GM23338 (cell line): ENCODE measurements at regions not wholly inside any gene's neighbourhood (a gene's known extent, or its start where the extent isn't known, plus 50 kb on each side); places are given as distances from the start of the nearest gene placed in this dataset.

ENCODE experiments used
- ATAC-seq: fragments of 200-7000 bp; cut with Tn5 transposase; 3 replicates; pipeline ENCODE4 v1.9.1; 2020
- DNase-seq: peaks from one replicate; pipeline ENCODE4 v3.0.0-alpha.2; 2015; ENCODE audit warnings: low spot score
- H2AFZ ChIP-seq: fragments of 200-600 bp; sonication (generic); 2 replicates; pipeline ENCODE4 v1.8.0; 2016; ENCODE audit warnings: antibody characterized with exemption, mild to moderate bottlenecking, moderate library complexity
- H3F3A ChIP-seq: fragments of 200-600 bp; sonication (generic); replicated peaks from 2 replicates; pipeline ENCODE4 v1.8.0; 2017; ENCODE audit warnings: antibody characterized with exemption, mixed run types, low read depth
- H3K27ac ChIP-seq: fragments of 200-600 bp; sonication (generic); 2 replicates; pipeline ENCODE4 v1.6.1; 2016; ENCODE audit warnings: low read depth
- H3K27me3 ChIP-seq: fragments of 200-600 bp; sonication (generic); 2 replicates; pipeline ENCODE4 v1.8.0; 2016; ENCODE audit warnings: mild to moderate bottlenecking, mixed run types, moderate library complexity; ENCODE audit not compliant: insufficient read depth
- H3K36me3 ChIP-seq: fragments of 200-600 bp; sonication (generic); 2 replicates; pipeline ENCODE4 v1.8.0; 2016; ENCODE audit warnings: mild to moderate bottlenecking; ENCODE audit not compliant: insufficient read depth
- H3K4me1 ChIP-seq: fragments of 200-600 bp; sonication (generic); 2 replicates; pipeline ENCODE4 v1.8.0; 2016; ENCODE audit warnings: mild to moderate bottlenecking, moderate library complexity; ENCODE audit not compliant: insufficient read depth
- H3K4me2 ChIP-seq: fragments of 200-600 bp; sonication (generic); 2 replicates; pipeline ENCODE4 v1.7.1; 2017; ENCODE audit warnings: mixed run types
- H3K4me3 ChIP-seq: fragments of 200-600 bp; sonication (generic); 2 replicates; pipeline ENCODE4 v1.6.1; 2016; ENCODE audit warnings: mixed run types
- H3K79me2 ChIP-seq: fragments of 200-600 bp; sonication (generic); replicated peaks from 2 replicates; pipeline ENCODE4 v1.8.0; 2017; ENCODE audit warnings: mild to moderate bottlenecking; ENCODE audit not compliant: insufficient read depth
- H3K9me2 ChIP-seq: fragments of 200-600 bp; sonication (generic); 2 replicates; pipeline ENCODE4 v1.8.0; 2017; ENCODE audit not compliant: insufficient read depth
- H4K20me1 ChIP-seq: fragments of 200-600 bp; sonication (generic); replicated peaks from 2 replicates; pipeline ENCODE4 v1.8.0; 2017; ENCODE audit warnings: mild to moderate bottlenecking; ENCODE audit not compliant: insufficient read depth
- H3K27ac Mint-ChIP-seq: 2 replicates; pipeline ENCODE4 v1.8.0; 2020; ENCODE audit warnings: inconsistent platforms, mild to moderate bottlenecking, moderate library complexity, mixed read lengths
- H3K27me3 Mint-ChIP-seq: 3 replicates; pipeline ENCODE4 v1.8.0; 2022; ENCODE audit warnings: low read depth, mild to moderate bottlenecking, moderate library complexity, mixed read lengths, inconsistent platforms; ENCODE audit not compliant: insufficient read depth, poor library complexity
- H3K36me3 Mint-ChIP-seq: 3 replicates; pipeline ENCODE4 v1.8.0; 2021; ENCODE audit warnings: low read depth, mild to moderate bottlenecking, inconsistent platforms, moderate library complexity, mixed read lengths
- H3K4me1 Mint-ChIP-seq: 3 replicates; pipeline ENCODE4 v1.8.0; 2020; ENCODE audit warnings: mild to moderate bottlenecking, inconsistent platforms, mixed read lengths
- H3K4me3 Mint-ChIP-seq: 3 replicates; pipeline ENCODE4 v1.8.0; 2021; ENCODE audit warnings: moderate library complexity, mild to moderate bottlenecking, inconsistent platforms, mixed read lengths
- H3K9me3 Mint-ChIP-seq: 3 replicates; pipeline ENCODE4 v1.8.0; 2020; ENCODE audit warnings: moderate library complexity, mild to moderate bottlenecking, inconsistent platforms, mixed read lengths
- EZH2 ChIP-seq: fragments of 200-600 bp; sonication (generic); IDR thresholded peaks from one replicate; pipeline ENCODE4 v1.8.0; 2017; ENCODE audit warnings: antibody characterized with exemption, mild to moderate bottlenecking, low read depth; ENCODE audit not compliant: unreplicated experiment
- EZH2phosphoT487 ChIP-seq: fragments of 200-600 bp; sonication (generic); IDR thresholded peaks from one replicate; pipeline ENCODE4 v1.8.1; 2018; ENCODE audit warnings: antibody characterized with exemption; ENCODE audit not compliant: unreplicated experiment
- STAT1 ChIP-seq: IDR thresholded peaks from one replicate; pipeline ENCODE4 v1.6.1; 2016; ENCODE audit warnings: antibody characterized with exemption; ENCODE audit not compliant: unreplicated experiment
- ZNF462 ChIP-seq: fragments of 250-450 bp; sonication (Bioruptor Pico); IDR thresholded peaks from 2 replicates; pipeline ENCODE4 v1.5.0; 2020; ENCODE audit warnings: mild to moderate bottlenecking, moderate library complexity
- TF ChIP-seq, protein P1 (sequence below): IDR thresholded peaks from one replicate; pipeline ENCODE4 v1.6.1; 2018; ENCODE audit warnings: antibody characterized with exemption; ENCODE audit not compliant: unreplicated experiment

- Histone ChIP-seq H4K20me1 (no peaks in the 10 kb centered on the region), H3K27ac (no peak overlapping the region), H3K4me1 (peaks cover 9% of the 10 kb centered on the region; the same call in 1 of the 2 replicates), H3K36me3 (no peaks in the 10 kb centered on the region), H2AFZ (no peak overlapping the region), H3K79me2 (no peaks in the 10 kb centered on the region), H3K27me3 (no peaks in the 10 kb centered on the region), H3K9me2 (peaks cover 4% of the 10 kb centered on the region; the same call in 1 of the 2 replicates), H3F3A (no peaks in the 10 kb centered on the region), H3K4me2 (no peak overlapping the region), H3K4me3 (no peak overlapping the region)
- H3K9me3 Mint-ChIP-seq, result no peaks in the 10 kb centered on the region
- DNase-seq (no peak), ATAC-seq (no peak)
- no peak overlapping the region for H3K27ac Mint-ChIP-seq
- H3K4me1 Mint-ChIP-seq, result peaks cover 9% of the 10 kb centered on the region; the same call in 2 of the 3 replicates
- TF ChIP-seq EZH2, result no peak
- H3K27me3 Mint-ChIP-seq, result no peaks in the 10 kb centered on the region
- no peak overlapping the region for H3K4me3 Mint-ChIP-seq
- no peaks in the 10 kb centered on the region for H3K36me3 Mint-ChIP-seq
Measured at GRCh38 chr5:152953788-152954483, 536.5 kb upstream of the GRIA1 start.

DNA sequence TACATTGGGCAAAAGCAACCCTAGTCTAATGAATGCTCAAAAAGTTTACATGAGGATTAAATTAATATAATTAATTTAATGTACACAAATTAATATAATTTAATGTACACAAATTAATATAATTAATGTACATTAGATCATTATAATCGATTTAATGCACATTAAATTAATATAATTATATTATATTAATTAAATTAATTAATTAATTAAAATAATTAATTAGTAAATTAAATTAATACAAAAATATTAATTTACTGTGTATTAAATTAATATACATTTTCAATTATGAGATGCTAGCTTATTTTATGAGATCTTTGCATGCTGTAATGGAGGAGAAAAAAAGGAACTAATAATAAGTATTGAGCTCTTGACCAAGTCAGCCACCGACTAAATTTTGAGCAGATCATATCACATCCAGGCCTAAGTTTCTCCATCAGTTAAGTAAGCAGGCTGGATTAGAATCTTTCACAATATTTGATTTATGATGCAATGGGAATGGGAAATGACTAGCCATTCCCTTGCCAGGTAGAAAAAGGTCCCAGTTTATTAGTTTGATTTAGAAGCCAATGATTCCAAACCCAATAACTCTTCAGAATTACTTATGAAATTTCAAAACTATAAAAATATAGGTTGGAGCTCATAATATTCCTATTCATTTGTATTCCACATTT, 533.4 kb upstream of the GRIA1 start:
- Histone ChIP-seq H3K9me2 (peaks cover 4% of the 10 kb centered on the region; the same call in 1 of the 2 replicates), H3K79me2 (no peaks in the 10 kb centered on the region), H3F3A (no peaks in the 10 kb centered on the region), H3K27me3 (no peaks in the 10 kb centered on the region), H3K4me2 (no peak overlapping the region), H3K36me3 (no peaks in the 10 kb centered on the region), H3K4me1 (no peaks in the 10 kb centered on the region; the same call in 1 of the 2 replicates), H2AFZ (no peak overlapping the region), H3K4me3 (no peak overlapping the region), H4K20me1 (no peaks in the 10 kb centered on the region), H3K27ac (no peak overlapping the region)
- H3K9me3 Mint-ChIP-seq, result no peaks in the 10 kb centered on the region
- peaks cover 2% of the 10 kb centered on the region; the same call in 1 of the 3 replicates for H3K4me1 Mint-ChIP-seq
- H3K27ac Mint-ChIP-seq, result no peak overlapping the region
- no peak for ATAC-seq
- H3K27me3 Mint-ChIP-seq, result no peaks in the 10 kb centered on the region
- TF ChIP-seq ZNF462 (CRISPR knock-in tag) (no peak), EZH2 (no peak), EZH2phosphoT487 (no peak), STAT1 (no peak)
- TF ChIP-seq, protein P1, sequence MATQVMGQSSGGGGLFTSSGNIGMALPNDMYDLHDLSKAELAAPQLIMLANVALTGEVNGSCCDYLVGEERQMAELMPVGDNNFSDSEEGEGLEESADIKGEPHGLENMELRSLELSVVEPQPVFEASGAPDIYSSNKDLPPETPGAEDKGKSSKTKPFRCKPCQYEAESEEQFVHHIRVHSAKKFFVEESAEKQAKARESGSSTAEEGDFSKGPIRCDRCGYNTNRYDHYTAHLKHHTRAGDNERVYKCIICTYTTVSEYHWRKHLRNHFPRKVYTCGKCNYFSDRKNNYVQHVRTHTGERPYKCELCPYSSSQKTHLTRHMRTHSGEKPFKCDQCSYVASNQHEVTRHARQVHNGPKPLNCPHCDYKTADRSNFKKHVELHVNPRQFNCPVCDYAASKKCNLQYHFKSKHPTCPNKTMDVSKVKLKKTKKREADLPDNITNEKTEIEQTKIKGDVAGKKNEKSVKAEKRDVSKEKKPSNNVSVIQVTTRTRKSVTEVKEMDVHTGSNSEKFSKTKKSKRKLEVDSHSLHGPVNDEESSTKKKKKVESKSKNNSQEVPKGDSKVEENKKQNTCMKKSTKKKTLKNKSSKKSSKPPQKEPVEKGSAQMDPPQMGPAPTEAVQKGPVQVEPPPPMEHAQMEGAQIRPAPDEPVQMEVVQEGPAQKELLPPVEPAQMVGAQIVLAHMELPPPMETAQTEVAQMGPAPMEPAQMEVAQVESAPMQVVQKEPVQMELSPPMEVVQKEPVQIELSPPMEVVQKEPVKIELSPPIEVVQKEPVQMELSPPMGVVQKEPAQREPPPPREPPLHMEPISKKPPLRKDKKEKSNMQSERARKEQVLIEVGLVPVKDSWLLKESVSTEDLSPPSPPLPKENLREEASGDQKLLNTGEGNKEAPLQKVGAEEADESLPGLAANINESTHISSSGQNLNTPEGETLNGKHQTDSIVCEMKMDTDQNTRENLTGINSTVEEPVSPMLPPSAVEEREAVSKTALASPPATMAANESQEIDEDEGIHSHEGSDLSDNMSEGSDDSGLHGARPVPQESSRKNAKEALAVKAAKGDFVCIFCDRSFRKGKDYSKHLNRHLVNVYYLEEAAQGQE, result no peak
- no peak for DNase-seq
- no peak overlapping the region for H3K4me3 Mint-ChIP-seq
- H3K36me3 Mint-ChIP-seq, result no peaks in the 10 kb centered on the region
